CD4-positive, alpha-beta T cell treated with Interferon alpha-2 for 1 hour (primary cell): ENCODE measurements at regions not wholly inside any gene's neighbourhood (a gene's known extent, or its start where the extent isn't known, plus 50 kb on each side); places are given as distances from the start of the nearest gene placed in this dataset.
"Not testable (repeated sequence)": the region's sequence is repeated elsewhere in the genome, so short reads cannot be mapped to it uniquely, and the experiment has no call there.

Experiments used
- DNase-seq, 2 donors: peaks; one replicate each; pipeline ENCODE4 v3.0.0-alpha.2; 2020 to 2022

GRCh38 chr4:81314196-81314896, 99.3 kb upstream of the PRKG2 start:
- DNase-seq, result no peak

GRCh38 chr4:81307991-81308390, 93.0 kb upstream of the PRKG2 start:
- no peak for DNase-seq

- DNase-seq, result no peak
These were observed 89.8 kb upstream of the PRKG2 start for GRCh38 chr4:81304871-81305270.

DNA sequence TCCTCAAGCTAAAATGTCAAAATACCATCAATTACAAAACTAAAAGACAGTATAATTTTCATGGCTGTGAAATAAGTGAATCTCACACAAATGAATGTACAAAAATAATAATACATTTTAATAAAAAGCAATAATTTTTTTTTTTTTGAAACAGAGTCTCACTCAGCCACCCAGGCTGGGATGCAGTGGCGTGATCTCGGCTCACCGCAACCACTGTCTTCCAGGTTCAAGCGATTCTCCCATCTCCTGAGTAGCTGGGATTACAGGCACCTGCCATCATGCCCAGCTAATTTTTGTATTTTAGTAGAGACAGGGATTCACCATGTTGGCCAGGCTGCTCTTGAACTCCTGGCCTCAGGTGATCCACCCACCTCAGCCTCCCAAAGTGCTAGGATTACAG, 85.3 kb upstream of the PRKG2 start:
- DNase-seq, result not testable (repeated sequence)

GRCh38 chr4:81290813-81291212, 75.8 kb upstream of the PRKG2 start:
- no peak for DNase-seq

- no peak for DNase-seq
These were observed 72.1 kb upstream of the PRKG2 start for GRCh38 chr4:81287101-81287500.

DNA sequence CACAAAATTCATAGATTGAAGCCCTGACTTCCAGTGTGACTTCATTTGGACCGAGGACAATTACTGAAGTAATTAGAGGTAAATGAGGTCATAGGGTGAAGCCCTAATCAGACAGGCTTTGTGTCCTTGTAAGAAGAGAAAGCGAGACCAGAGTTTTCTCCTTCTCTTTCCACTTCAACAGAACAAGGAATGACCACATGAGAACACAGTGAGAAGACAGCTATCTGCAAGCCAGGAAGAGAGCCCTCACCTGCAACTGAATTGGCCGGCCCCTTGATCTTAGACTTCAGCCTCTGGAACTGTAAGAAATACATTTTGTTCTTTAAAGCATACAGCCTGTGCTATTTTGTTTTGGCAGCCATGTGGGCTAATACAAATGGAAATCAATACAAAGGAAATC, 67.1 kb upstream of the PRKG2 start:
- DNase-seq, result no peak

- no peak for DNase-seq
These were observed 59.4 kb upstream of the PRKG2 start for GRCh38 chr4:81274460-81274859.

DNA sequence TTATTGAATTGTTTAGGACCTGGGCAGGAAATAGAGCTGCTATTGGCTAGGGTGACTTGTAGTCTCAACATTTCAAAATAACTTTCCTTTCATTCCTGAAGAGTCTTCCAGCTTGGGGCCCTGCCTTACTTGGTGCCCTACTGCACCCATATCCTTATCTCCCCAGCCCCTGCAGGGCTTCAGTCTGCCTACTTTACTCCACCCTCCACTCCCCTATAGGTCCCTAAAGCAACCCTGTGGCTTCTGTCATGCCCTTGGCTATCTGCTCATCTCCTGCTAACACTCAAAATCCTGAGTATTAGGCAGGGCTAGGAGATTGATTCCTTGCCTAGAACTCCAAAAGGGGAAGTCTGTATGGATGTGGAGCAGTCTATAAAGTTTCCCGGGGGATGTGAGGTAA, 57.6 kb upstream of the PRKG2 start:
- DNase-seq, result no peak
